ENCODE measurements at regions not wholly inside any gene's neighbourhood (a gene's known extent, or its start where the extent isn't known, plus 50 kb on each side); places are given as distances from the start of the nearest gene placed in this dataset.

GRCh38 chr7:142481548-142481947 is 223.7 kb upstream of the PRSS58 start:
- no peak for TF ChIP-seq CTCF (IDR thresholded peaks at IDR 0.05)
- no peak for TF ChIP-seq POLR2A (IDR thresholded peaks at IDR 0.05)
